HPDE6-E6E7 (cell line): ENCODE measurements at regions not wholly inside any gene's neighbourhood (a gene's known extent, or its start where the extent isn't known, plus 50 kb on each side); places are given as distances from the start of the nearest gene placed in this dataset.
"Not testable (repeated sequence)": the region's sequence is repeated elsewhere in the genome, so short reads cannot be mapped to it uniquely, and the experiment has no call there.

Experiments used
- DNase-seq: peaks from one replicate; pipeline ENCODE4 v3.0.0; 2011; ENCODE audit warnings: missing footprints; ENCODE audit errors: extremely low spot score

- no peak for DNase-seq
Measured at GRCh38 chr4:133347409-133347808, 198.3 kb downstream of the PCDH10 start.

GRCh38 chr4:133324491-133324890 lies 175.4 kb downstream of the PCDH10 start:
- DNase-seq = no peak

- DNase-seq = no peak
Measured at GRCh38 chr4:133323670-133324069, 174.6 kb downstream of the PCDH10 start.

- peak; percentile 38 for DNase-seq
Measured at GRCh38 chr4:133320576-133321170, 171.6 kb downstream of the PCDH10 start.

GRCh38 chr4:133316909-133317308 lies 167.8 kb downstream of the PCDH10 start:
- DNase-seq = no peak

- no peak for DNase-seq
Measured at GRCh38 chr4:133314991-133315390, 165.9 kb downstream of the PCDH10 start.

GRCh38 chr4:133287396-133287795 lies 138.3 kb downstream of the PCDH10 start:
- DNase-seq = no peak

- DNase-seq = no peak
Measured at GRCh38 chr4:133278591-133278990, 129.5 kb downstream of the PCDH10 start.

GRCh38 chr4:133277940-133278339 lies 128.8 kb downstream of the PCDH10 start:
- not testable (repeated sequence) for DNase-seq

GRCh38 chr4:133275246-133275645 lies 126.2 kb downstream of the PCDH10 start:
- DNase-seq = no peak

GRCh38 chr4:133273401-133273800 lies 124.3 kb downstream of the PCDH10 start:
- DNase-seq = no peak

GRCh38 chr4:133270021-133270570 lies 121.0 kb downstream of the PCDH10 start:
- DNase-seq = no peak

- DNase-seq = no peak
Measured at GRCh38 chr4:133268205-133268604, 119.1 kb downstream of the PCDH10 start.

- not testable (repeated sequence) for DNase-seq
Measured at GRCh38 chr4:133267506-133267905, 118.4 kb downstream of the PCDH10 start.

- DNase-seq = not testable (repeated sequence)
Measured at GRCh38 chr4:133266966-133267365, 117.9 kb downstream of the PCDH10 start.

GRCh38 chr4:133264251-133264650 lies 115.2 kb downstream of the PCDH10 start:
- DNase-seq = not testable (repeated sequence)

GRCh38 chr4:133263104-133263503 lies 114.0 kb downstream of the PCDH10 start:
- DNase-seq = no peak

- no peak for DNase-seq
Measured at GRCh38 chr4:133247861-133248260, 98.8 kb downstream of the PCDH10 start.

GRCh38 chr4:133245226-133245625 lies 96.1 kb downstream of the PCDH10 start:
- DNase-seq = no peak
